Fibroblast of lung (primary cell): ENCODE measurements at regions not wholly inside any gene's neighbourhood (a gene's known extent, or its start where the extent isn't known, plus 50 kb on each side); places are given as distances from the start of the nearest gene placed in this dataset.

Source experiments
- EZH2 ChIP-seq: IDR thresholded peaks from 2 replicates; pipeline ENCODE4 v1.5.1; 2012; ENCODE audit warnings: low read length, control low read depth, mild to moderate bottlenecking; ENCODE audit errors: missing control alignments
- TF ChIP-seq, protein P1 (sequence below), 2 donors: IDR thresholded peaks in 1 of 2; conservative IDR thresholded peaks in 1 of 2; 1 replicate in 1 of 2; 2 replicates in 1 of 2; pipeline ENCODE4 v1.5.1; 2011 to 2012; ENCODE audit warnings: low read length in 2 of 2, control low read depth in 1 of 2, inconsistent platforms in 1 of 2, low read depth in 1 of 2, mild to moderate bottlenecking in 1 of 2

DNA sequence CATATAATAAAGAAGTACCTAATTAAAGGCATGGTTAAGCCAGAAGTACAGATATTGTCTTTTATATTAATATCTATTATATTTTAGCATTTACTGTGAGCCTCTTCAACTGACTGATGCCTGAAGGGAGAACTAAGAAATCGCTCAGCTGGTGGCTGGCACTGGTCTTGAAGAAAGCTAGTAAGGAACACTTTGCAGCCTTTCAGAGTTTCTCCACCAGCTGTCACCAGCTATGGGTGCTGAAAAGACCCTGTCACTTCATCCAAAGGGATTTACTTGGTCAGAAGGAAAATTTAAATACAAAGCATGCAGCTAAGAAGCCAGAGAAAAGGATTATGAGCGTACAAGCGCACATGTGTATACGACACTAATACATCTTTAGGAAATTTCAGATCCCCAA, 525.9 kb downstream of the TMEM182 start:
- TF ChIP-seq, protein P1, sequence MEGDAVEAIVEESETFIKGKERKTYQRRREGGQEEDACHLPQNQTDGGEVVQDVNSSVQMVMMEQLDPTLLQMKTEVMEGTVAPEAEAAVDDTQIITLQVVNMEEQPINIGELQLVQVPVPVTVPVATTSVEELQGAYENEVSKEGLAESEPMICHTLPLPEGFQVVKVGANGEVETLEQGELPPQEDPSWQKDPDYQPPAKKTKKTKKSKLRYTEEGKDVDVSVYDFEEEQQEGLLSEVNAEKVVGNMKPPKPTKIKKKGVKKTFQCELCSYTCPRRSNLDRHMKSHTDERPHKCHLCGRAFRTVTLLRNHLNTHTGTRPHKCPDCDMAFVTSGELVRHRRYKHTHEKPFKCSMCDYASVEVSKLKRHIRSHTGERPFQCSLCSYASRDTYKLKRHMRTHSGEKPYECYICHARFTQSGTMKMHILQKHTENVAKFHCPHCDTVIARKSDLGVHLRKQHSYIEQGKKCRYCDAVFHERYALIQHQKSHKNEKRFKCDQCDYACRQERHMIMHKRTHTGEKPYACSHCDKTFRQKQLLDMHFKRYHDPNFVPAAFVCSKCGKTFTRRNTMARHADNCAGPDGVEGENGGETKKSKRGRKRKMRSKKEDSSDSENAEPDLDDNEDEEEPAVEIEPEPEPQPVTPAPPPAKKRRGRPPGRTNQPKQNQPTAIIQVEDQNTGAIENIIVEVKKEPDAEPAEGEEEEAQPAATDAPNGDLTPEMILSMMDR (conservative IDR thresholded peaks at IDR 0.05 in 1 of 2, IDR thresholded peaks at IDR 0.05 in 1 of 2; ENCODE audit: low read depth in 1 of 2, low read length in 2 of 2), result no peak
- TF ChIP-seq EZH2, result no peak
